Natural killer cell (primary cell): ENCODE measurements at regions not wholly inside any gene's neighbourhood (a gene's known extent, or its start where the extent isn't known, plus 50 kb on each side); places are given as distances from the start of the nearest gene placed in this dataset.

Experiments used
- ATAC-seq, 3 donors: fragments of 150-1000 bp in 2 of 3; fragments of 200-7000 bp in 1 of 3; cut with Tn5 transposase; 1 replicate in 1 of 3; 2 replicates in 2 of 3; pipeline ENCODE4 v1.10.0; 2021; ENCODE audit warnings: mild to moderate bottlenecking in 2 of 3, moderate library complexity in 2 of 3
- DNase-seq, 2 donors: peaks; one replicate each; pipeline versions ENCODE4 v3.0.0 to v3.0.0-alpha.2; 2013 to 2021; ENCODE audit warnings: mixed read lengths in 1 of 2
- H3K27ac ChIP-seq: one replicate; pipeline ENCODE4 v1.5.1; 2013; ENCODE audit warnings: mild to moderate bottlenecking, low read length
- H3K27me3 ChIP-seq: one replicate; pipeline ENCODE4 v1.6.1; 2013; ENCODE audit warnings: low read length; ENCODE audit not compliant: control insufficient read depth, insufficient read depth
- H3K36me3 ChIP-seq: one replicate; pipeline ENCODE4 v1.6.1; 2013; ENCODE audit warnings: low read length; ENCODE audit not compliant: control insufficient read depth, insufficient read depth
- H3K4me1 ChIP-seq: one replicate; pipeline ENCODE4 v1.6.1; 2013; ENCODE audit warnings: low read length; ENCODE audit not compliant: control insufficient read depth, insufficient read depth
- H3K4me3 ChIP-seq: one replicate; pipeline ENCODE4 v1.5.1; 2013; ENCODE audit warnings: low read length
- H3K9me3 ChIP-seq: one replicate; pipeline ENCODE4 v1.6.1; 2013; ENCODE audit warnings: low read length; ENCODE audit not compliant: control insufficient read depth, insufficient read depth
- H3K27ac Mint-ChIP-seq, 2 donors: one replicate each; pipeline ENCODE4 v1.8.0; 2022; ENCODE audit warnings: mild to moderate bottlenecking in 2 of 2, mixed read lengths in 2 of 2, moderate library complexity in 1 of 2
- H3K27me3 Mint-ChIP-seq, 2 donors: one replicate each; pipeline ENCODE4 v1.8.0; 2022; ENCODE audit warnings: low read depth in 2 of 2, mixed read lengths in 2 of 2
- H3K36me3 Mint-ChIP-seq: one replicate; pipeline ENCODE4 v1.8.0; 2022; ENCODE audit warnings: mixed read lengths
- H3K4me1 Mint-ChIP-seq, 2 donors: one replicate each; pipeline ENCODE4 v1.8.0; 2022; ENCODE audit warnings: mixed read lengths in 2 of 2
- H3K4me3 Mint-ChIP-seq: one replicate; pipeline ENCODE4 v1.8.0; 2022; ENCODE audit warnings: mild to moderate bottlenecking, moderate library complexity, mixed read lengths
- H3K9me3 Mint-ChIP-seq, 2 donors: one replicate each; pipeline ENCODE4 v1.8.0; 2022; ENCODE audit warnings: mixed read lengths in 2 of 2
- CTCF ChIP-seq: fragments of 200-600 bp; IDR thresholded peaks from one replicate; pipeline ENCODE4 v1.8.0; 2022; ENCODE audit warnings: antibody characterized with exemption
- WGBS: methylation state at CpG from one replicate; pipeline ENCODE4 v1.1.7; 2013; ENCODE audit warnings: missing lambda C conversion rate; ENCODE audit not compliant: insufficient coverage; 5-methylcytosine and 5-hydroxymethylcytosine counted together
- intact Hi-C: fragments of 100-400 bp; cut with micrococcal nuclease; formaldehyde crosslinking; loops from one replicate; pipeline ENCODE4 v1.14.2; 2022

GRCh38 chr6:22875845-22876244, 306.5 kb downstream of the HDGFL1 start:
- H3K4me1 ChIP-seq: no peaks in the 10 kb centered on the region
- no peak overlapping the region for H3K27ac Mint-ChIP-seq
- H3K36me3 ChIP-seq: no peaks in the 10 kb centered on the region
- intact Hi-C loops: no loop called here
- ATAC-seq: no peak
- 100% methylated on average over 2 of the region's 2 CpGs for WGBS
- DNase-seq: no peak
- no peaks in the 10 kb centered on the region for H3K36me3 Mint-ChIP-seq
- peaks cover 3% of the 10 kb centered on the region for H3K9me3 ChIP-seq
- TF ChIP-seq CTCF: no peak
- no peak overlapping the region for H3K4me3 ChIP-seq
- no peaks in the 10 kb centered on the region for H3K27me3 Mint-ChIP-seq
- H3K4me1 Mint-ChIP-seq: no peaks in the 10 kb centered on the region
- no peaks in the 10 kb centered on the region for H3K27me3 ChIP-seq
- H3K27ac ChIP-seq: no peak overlapping the region
- no peak overlapping the region for H3K4me3 Mint-ChIP-seq
- peaks cover 4 to 5% of the 10 kb centered on the region in 2 donors for H3K9me3 Mint-ChIP-seq

- Mint-ChIP-seq H3K27ac (no peak overlapping the region), H3K4me3 (no peak overlapping the region), H3K27me3 (no peaks in the 10 kb centered on the region), H3K4me1 (peaks cover 0 to 4% of the 10 kb centered on the region in 2 donors), H3K9me3 (peaks cover 3% of the 10 kb centered on the region in 2 donors), H3K36me3 (no peaks in the 10 kb centered on the region)
- TF ChIP-seq CTCF: no peak
- DNase-seq (no peak), ATAC-seq (no peak)
- Histone ChIP-seq H3K36me3 (no peaks in the 10 kb centered on the region), H3K27me3 (no peaks in the 10 kb centered on the region), H3K4me1 (no peaks in the 10 kb centered on the region), H3K9me3 (no peaks in the 10 kb centered on the region), H3K27ac (no peak overlapping the region), H3K4me3 (no peak overlapping the region)
- no CpG with 5 or more reads among the region's 3 CpGs for WGBS
- intact Hi-C loops: no loop called here
These were observed 308.9 kb downstream of the HDGFL1 start for GRCh38 chr6:22878324-22878701.

GRCh38 chr6:22878706-22879105, 309.3 kb downstream of the HDGFL1 start:
- Histone ChIP-seq H3K27me3 (no peaks in the 10 kb centered on the region), H3K9me3 (no peaks in the 10 kb centered on the region), H3K4me3 (no peak overlapping the region), H3K4me1 (no peaks in the 10 kb centered on the region), H3K27ac (no peak overlapping the region), H3K36me3 (no peaks in the 10 kb centered on the region)
- Mint-ChIP-seq H3K9me3 (peaks cover 3 to 4% of the 10 kb centered on the region in 2 donors), H3K27ac (no peak overlapping the region), H3K4me3 (no peak overlapping the region), H3K36me3 (no peaks in the 10 kb centered on the region), H3K27me3 (no peaks in the 10 kb centered on the region), H3K4me1 (peaks cover 0 to 4% of the 10 kb centered on the region in 2 donors)
- no peak for TF ChIP-seq CTCF
- WGBS: no CpG with 5 or more reads among the region's 1 CpG
- intact Hi-C loops: no loop called here
- DNase-seq (no peak), ATAC-seq (no peak)

- DNase-seq: no peak
- peaks cover 6 to 9% of the 10 kb centered on the region in 2 donors for H3K9me3 Mint-ChIP-seq
- H3K27ac Mint-ChIP-seq: no peak overlapping the region
- no peaks in the 10 kb centered on the region for H3K9me3 ChIP-seq
- no peak overlapping the region for H3K4me3 ChIP-seq
- H3K4me3 Mint-ChIP-seq: no peak overlapping the region
- no peaks in the 10 kb centered on the region for H3K27me3 ChIP-seq
- 98% methylated on average over 2 of the region's 3 CpGs for WGBS
- H3K36me3 ChIP-seq: no peaks in the 10 kb centered on the region
- H3K4me1 Mint-ChIP-seq: peaks cover 0 to 4% of the 10 kb centered on the region in 2 donors
- intact Hi-C loops: no loop called here
- no peak overlapping the region for H3K27ac ChIP-seq
- no peaks in the 10 kb centered on the region for H3K4me1 ChIP-seq
- TF ChIP-seq CTCF: no peak
- no peak for ATAC-seq
- H3K36me3 Mint-ChIP-seq: no peaks in the 10 kb centered on the region
- H3K27me3 Mint-ChIP-seq: no peaks in the 10 kb centered on the region
These were observed 311.5 kb downstream of the HDGFL1 start for GRCh38 chr6:22880686-22881433.
